Natural killer cell (primary cell): ENCODE measurements at regions not wholly inside any gene's neighbourhood (a gene's known extent, or its start where the extent isn't known, plus 50 kb on each side); places are given as distances from the start of the nearest gene placed in this dataset.

Experiments used
- ATAC-seq, 3 donors: fragments of 150-1000 bp in 2 of 3; fragments of 200-7000 bp in 1 of 3; cut with Tn5 transposase; 1 replicate in 1 of 3; 2 replicates in 2 of 3; pipeline ENCODE4 v1.10.0; 2021; ENCODE audit warnings: mild to moderate bottlenecking in 2 of 3, moderate library complexity in 2 of 3
- DNase-seq, 2 donors: peaks; one replicate each; pipeline versions ENCODE4 v3.0.0 to v3.0.0-alpha.2; 2013 to 2021; ENCODE audit warnings: mixed read lengths in 1 of 2
- H3K27ac ChIP-seq: one replicate; pipeline ENCODE4 v1.5.1; 2013; ENCODE audit warnings: mild to moderate bottlenecking, low read length
- H3K27me3 ChIP-seq: one replicate; pipeline ENCODE4 v1.6.1; 2013; ENCODE audit warnings: low read length; ENCODE audit not compliant: control insufficient read depth, insufficient read depth
- H3K36me3 ChIP-seq: one replicate; pipeline ENCODE4 v1.6.1; 2013; ENCODE audit warnings: low read length; ENCODE audit not compliant: control insufficient read depth, insufficient read depth
- H3K4me1 ChIP-seq: one replicate; pipeline ENCODE4 v1.6.1; 2013; ENCODE audit warnings: low read length; ENCODE audit not compliant: control insufficient read depth, insufficient read depth
- H3K4me3 ChIP-seq: one replicate; pipeline ENCODE4 v1.5.1; 2013; ENCODE audit warnings: low read length
- H3K9me3 ChIP-seq: one replicate; pipeline ENCODE4 v1.6.1; 2013; ENCODE audit warnings: low read length; ENCODE audit not compliant: control insufficient read depth, insufficient read depth
- H3K27ac Mint-ChIP-seq, 2 donors: one replicate each; pipeline ENCODE4 v1.8.0; 2022; ENCODE audit warnings: mild to moderate bottlenecking in 2 of 2, mixed read lengths in 2 of 2, moderate library complexity in 1 of 2
- H3K27me3 Mint-ChIP-seq, 2 donors: one replicate each; pipeline ENCODE4 v1.8.0; 2022; ENCODE audit warnings: low read depth in 2 of 2, mixed read lengths in 2 of 2
- H3K36me3 Mint-ChIP-seq: one replicate; pipeline ENCODE4 v1.8.0; 2022; ENCODE audit warnings: mixed read lengths
- H3K4me1 Mint-ChIP-seq, 2 donors: one replicate each; pipeline ENCODE4 v1.8.0; 2022; ENCODE audit warnings: mixed read lengths in 2 of 2
- H3K4me3 Mint-ChIP-seq: one replicate; pipeline ENCODE4 v1.8.0; 2022; ENCODE audit warnings: mild to moderate bottlenecking, moderate library complexity, mixed read lengths
- H3K9me3 Mint-ChIP-seq, 2 donors: one replicate each; pipeline ENCODE4 v1.8.0; 2022; ENCODE audit warnings: mixed read lengths in 2 of 2
- CTCF ChIP-seq: fragments of 200-600 bp; IDR thresholded peaks from one replicate; pipeline ENCODE4 v1.8.0; 2022; ENCODE audit warnings: antibody characterized with exemption
- WGBS: methylation state at CpG from one replicate; pipeline ENCODE4 v1.1.7; 2013; ENCODE audit warnings: missing lambda C conversion rate; ENCODE audit not compliant: insufficient coverage; 5-methylcytosine and 5-hydroxymethylcytosine counted together
- intact Hi-C: fragments of 100-400 bp; cut with micrococcal nuclease; formaldehyde crosslinking; loops from one replicate; pipeline ENCODE4 v1.14.2; 2022

- no peaks in the 10 kb centered on the region for H3K9me3 ChIP-seq
- WGBS = 86% methylated on average over 3 of the region's 3 CpGs
- no peaks in the 10 kb centered on the region for H3K36me3 ChIP-seq
- H3K27me3 Mint-ChIP-seq = no peaks in the 10 kb centered on the region
- TF ChIP-seq CTCF = no peak
- ATAC-seq = no peak
- H3K27ac Mint-ChIP-seq = no peak overlapping the region
- peaks cover 8 to 15% of the 10 kb centered on the region in 2 donors for H3K9me3 Mint-ChIP-seq
- DNase-seq = no peak
- no peak overlapping the region for H3K27ac ChIP-seq
- no peaks in the 10 kb centered on the region for H3K4me1 Mint-ChIP-seq
- intact Hi-C loops = no loop called here
- no peak overlapping the region for H3K4me3 ChIP-seq
- H3K36me3 Mint-ChIP-seq = no peaks in the 10 kb centered on the region
- H3K27me3 ChIP-seq = no peaks in the 10 kb centered on the region
- no peak overlapping the region for H3K4me3 Mint-ChIP-seq
- H3K4me1 ChIP-seq = no peaks in the 10 kb centered on the region
Measured at GRCh38 chr7:81221527-81222217, 302.8 kb upstream of the SEMA3C start.

GRCh38 chr7:81218480-81219106, 299.7 kb upstream of the SEMA3C start:
- H3K9me3 ChIP-seq = no peaks in the 10 kb centered on the region
- 83% methylated on average over 2 of the region's 2 CpGs for WGBS
- TF ChIP-seq CTCF = no peak
- no peak overlapping the region for H3K4me3 Mint-ChIP-seq
- no peak for ATAC-seq
- H3K4me1 ChIP-seq = no peaks in the 10 kb centered on the region
- H3K4me1 Mint-ChIP-seq = no peaks in the 10 kb centered on the region
- H3K36me3 ChIP-seq = no peaks in the 10 kb centered on the region
- no peak overlapping the region for H3K4me3 ChIP-seq
- intact Hi-C loops = no loop called here
- DNase-seq = no peak
- H3K36me3 Mint-ChIP-seq = no peaks in the 10 kb centered on the region
- no peak overlapping the region for H3K27ac ChIP-seq
- H3K27me3 Mint-ChIP-seq = no peaks in the 10 kb centered on the region
- no peaks in the 10 kb centered on the region for H3K27me3 ChIP-seq
- no peak overlapping the region for H3K27ac Mint-ChIP-seq
- peaks cover 11 to 17% of the 10 kb centered on the region in 2 donors for H3K9me3 Mint-ChIP-seq

GRCh38 chr7:81213394-81213793, 294.5 kb upstream of the SEMA3C start:
- no peaks in the 10 kb centered on the region for H3K36me3 ChIP-seq
- Mint-ChIP-seq H3K4me3 (no peak overlapping the region), H3K27me3 (no peaks in the 10 kb centered on the region), H3K9me3 (peaks cover 3 to 14% of the 10 kb centered on the region in 2 donors), H3K27ac (no peak overlapping the region), H3K4me1 (no peaks in the 10 kb centered on the region), H3K36me3 (no peaks in the 10 kb centered on the region)
- ATAC-seq (no peak), DNase-seq (no peak)
- H3K4me3 ChIP-seq = no peak overlapping the region
- H3K9me3 ChIP-seq = no peaks in the 10 kb centered on the region
- no peaks in the 10 kb centered on the region for H3K27me3 ChIP-seq
- H3K4me1 ChIP-seq = no peaks in the 10 kb centered on the region
- intact Hi-C loops = no loop called here
- no peak overlapping the region for H3K27ac ChIP-seq
- no peak for TF ChIP-seq CTCF

GRCh38 chr7:81211934-81212320, 293.1 kb upstream of the SEMA3C start:
- Histone ChIP-seq H3K27ac (no peak overlapping the region), H3K27me3 (no peaks in the 10 kb centered on the region), H3K9me3 (no peaks in the 10 kb centered on the region), H3K36me3 (no peaks in the 10 kb centered on the region), H3K4me3 (no peak overlapping the region), H3K4me1 (no peaks in the 10 kb centered on the region)
- no peaks in the 10 kb centered on the region for H3K4me1 Mint-ChIP-seq
- no peak overlapping the region for H3K27ac Mint-ChIP-seq
- ATAC-seq = no peak
- no peak for TF ChIP-seq CTCF
- intact Hi-C loops = no loop called here
- no peaks in the 10 kb centered on the region for H3K36me3 Mint-ChIP-seq
- 69% methylated on average over 3 of the region's 4 CpGs for WGBS
- H3K27me3 Mint-ChIP-seq = no peaks in the 10 kb centered on the region
- peaks cover 4 to 12% of the 10 kb centered on the region in 2 donors for H3K9me3 Mint-ChIP-seq
- no peak overlapping the region for H3K4me3 Mint-ChIP-seq
- DNase-seq = no peak
